K562 (cell line): ENCODE measurements at regions not wholly inside any gene's neighbourhood (a gene's known extent, or its start where the extent isn't known, plus 50 kb on each side); places are given as distances from the start of the nearest gene placed in this dataset.

ENCODE experiments used
- ATAC-seq: fragments of 200-7000 bp; cut with Tn5 transposase; 3 replicates; pipeline ENCODE4 v1.9.1; 2020; ENCODE audit warnings: moderate library complexity
- BruUV-seq: library from RNA; stranded (reverse); fragments of 400-500 nt; replicated peaks from 2 replicates; lab custom pipeline; 2021; lab: Mats Ljungman, UMichigan
- CTCF ChIA-PET: fragments of 300-600 bp; formaldehyde crosslinking; extraction: SDS; loops from one replicate; lab custom pipeline; 2021; ENCODE audit warnings: low intra/inter-chr PET ratio; lab: Yijun Ruan, JAX
- POLR2A ChIA-PET: fragments of 300-600, 350-650 bp; sonication (Branson Sonifier 250); formaldehyde crosslinking; extraction: SDS; loops from one replicate; lab custom pipeline; 2021; ENCODE audit warnings: antibody characterized with exemption, inconsistent platforms; lab: Yijun Ruan, JAX
- DNase-seq, 4 experiments: peaks; one replicate each; pipeline versions ENCODE4 v3.0.0 to v3.0.0-alpha.2; 2011 to 2018; ENCODE audit warnings: low spot score in 3 of 4, mixed read lengths in 3 of 4; ENCODE audit errors: extremely low read depth in 1 of 4
- FAIRE-seq: peaks from 2 replicates; lab custom pipeline; 2011; peaks lifted over from hg19 to GRCh38; lab: Jason Lieb, UNC
- H2AFZ ChIP-seq: 2 replicates; pipeline ENCODE4 v1.6.0; 2011; ENCODE audit warnings: low read depth, low read length, control low read depth, inconsistent platforms
- H3K27ac ChIP-seq: fragments of 200-600 bp; 3 replicates; pipeline ENCODE4 v1.8.0; 2011; ENCODE audit warnings: low read depth, mild to moderate bottlenecking, control low read depth, inconsistent platforms, low read length, moderate library complexity, mixed read lengths; ENCODE audit errors: extremely low read depth
- H3K27me3 ChIP-seq, 2 experiments: fragments of 300-600 bp in 1 of 2; 2 replicates in 1 of 2; 3 replicates in 1 of 2; pipeline versions ENCODE4 v1.6.0 to v1.8.0; 2011; ENCODE audit warnings: inconsistent platforms in 2 of 2, low read length in 2 of 2, mild to moderate bottlenecking in 1 of 2, mixed read lengths in 1 of 2, moderate library complexity in 1 of 2; ENCODE audit not compliant: control insufficient read depth in 2 of 2, insufficient read depth in 2 of 2
- H3K36me3 ChIP-seq: fragments of 300-600 bp; 3 replicates; pipeline ENCODE4 v1.8.0; 2011; ENCODE audit warnings: mild to moderate bottlenecking, low read length, inconsistent platforms; ENCODE audit not compliant: control insufficient read depth, insufficient read depth
- H3K4me1 ChIP-seq, 2 experiments: fragments of 200-600 bp in 1 of 2; replicated peaks in 1 of 2; 2 replicates in 1 of 2; 3 replicates in 1 of 2; pipeline versions ENCODE4 v1.5.1 to v1.8.0; 2011; ENCODE audit warnings: inconsistent platforms in 2 of 2, low read length in 2 of 2, mild to moderate bottlenecking in 1 of 2, mixed read lengths in 1 of 2, moderate library complexity in 1 of 2; ENCODE audit not compliant: control insufficient read depth in 2 of 2, insufficient read depth in 2 of 2
- H3K4me2 ChIP-seq: 2 replicates; pipeline ENCODE4 v1.6.1; 2011; ENCODE audit warnings: low read length, control low read depth, inconsistent platforms, mixed read lengths; ENCODE audit not compliant: insufficient read depth
- H3K4me3 ChIP-seq: fragments of 200-600 bp; sonication (generic), shearing (Covaris generic); 2 replicates; pipeline ENCODE4 v1.5.1; 2016; ENCODE audit warnings: control low read depth, inconsistent platforms
- H3K79me2 ChIP-seq: fragments of 200-600 bp; 3 replicates; pipeline ENCODE4 v1.8.0; 2011; ENCODE audit warnings: low read length, inconsistent platforms; ENCODE audit not compliant: control insufficient read depth, insufficient read depth
- H3K9ac ChIP-seq, 2 experiments: 2 replicates each; pipeline versions ENCODE4 v1.6.0 to v1.6.1; 2011; ENCODE audit warnings: low read depth in 2 of 2, low read length in 2 of 2, control low read depth in 1 of 2, inconsistent platforms in 1 of 2, mild to moderate bottlenecking in 1 of 2, mixed read lengths in 1 of 2; ENCODE audit not compliant: insufficient read depth in 1 of 2
- H3K9me1 ChIP-seq: one replicate; pipeline ENCODE4 v1.6.0; 2011; ENCODE audit warnings: inconsistent platforms, mild to moderate bottlenecking, low read length, moderate library complexity; ENCODE audit not compliant: control insufficient read depth, insufficient read depth
- H3K9me3 ChIP-seq: replicated peaks from 2 replicates; pipeline ENCODE4 v1.5.1; 2011; ENCODE audit warnings: low read depth, low read length, inconsistent platforms; ENCODE audit not compliant: control insufficient read depth, insufficient read depth
- H4K20me1 ChIP-seq: replicated peaks from 2 replicates; pipeline ENCODE4 v1.6.1; 2011; ENCODE audit warnings: low read length, inconsistent platforms, mixed read lengths; ENCODE audit not compliant: control insufficient read depth, insufficient read depth
- E2F3 ChIP-seq: fragments of 250-450 bp; sonication (Bioruptor Pico); IDR thresholded peaks from 2 replicates; pipeline ENCODE4 v1.4.0; 2020; ENCODE audit warnings: mild to moderate bottlenecking
- ELF1 ChIP-seq: fragments of 200-800 bp; sonication (Bioruptor generic); IDR thresholded peaks from 2 replicates; pipeline ENCODE4 v1.6.1; 2016; ENCODE audit warnings: missing genetic modification characterization, missing compliant biosample characterization
- FOXK2 ChIP-seq, 2 experiments: fragments of 450-650 bp; IDR thresholded peaks in 1 of 2; conservative IDR thresholded peaks in 1 of 2; 2 replicates each; pipeline ENCODE4 v1.6.1; 2016; ENCODE audit warnings: low read depth in 2 of 2, mild to moderate bottlenecking in 1 of 2
- KLF6 ChIP-seq: fragments of 250-450 bp; sonication (Bioruptor Pico); IDR thresholded peaks from 2 replicates; pipeline ENCODE4 v1.4.0; 2020; ENCODE audit warnings: mild to moderate bottlenecking, moderate library complexity, borderline replicate concordance
- NFRKB ChIP-seq: fragments of 450-650 bp; IDR thresholded peaks from 2 replicates; pipeline ENCODE4 v1.6.1; 2016; ENCODE audit warnings: low read depth
- RAD51 ChIP-seq: fragments of 450-650 bp; IDR thresholded peaks from 2 replicates; pipeline ENCODE4 v1.7.1; 2016; ENCODE audit warnings: low read depth, mild to moderate bottlenecking, borderline replicate concordance
- SOX6 ChIP-seq: fragments of 450-650 bp; IDR thresholded peaks from 2 replicates; pipeline ENCODE4 v1.6.1; 2014; ENCODE audit warnings: mild to moderate bottlenecking
- ZBTB34 ChIP-seq: fragments of 250-450 bp; sonication (Bioruptor Pico); IDR thresholded peaks from 2 replicates; pipeline ENCODE4 v1.8.0; 2021; ENCODE audit warnings: mild to moderate bottlenecking, moderate library complexity
- ZEB2 ChIP-seq: fragments of 450-650 bp; IDR thresholded peaks from 2 replicates; pipeline ENCODE4 v1.6.1; 2016
- WGBS: fragments of 100-300 bp; shearing (Covaris generic); methylation state at CpG from one replicate; pipeline ENCODE4 v1.1.6; 2016; ENCODE audit warnings: low coverage, mixed read lengths; ENCODE audit not compliant: insufficient coverage; ENCODE audit errors: missing lambda C conversion rate; 5-methylcytosine and 5-hydroxymethylcytosine counted together
- in situ Hi-C: fragments of 300-500 bp; cut with MboI; formaldehyde crosslinking; loops from 4 replicates; pipeline ENCODE4 v1.15.0; 2018; ENCODE audit warnings: inconsistent platforms, mixed read lengths
- intact Hi-C: fragments of 100-400 bp; cut with micrococcal nuclease; formaldehyde crosslinking; loops from 2 replicates; pipeline ENCODE4 v1.14.2; 2022

GRCh38 chr15:39315206-39315850 is 265.6 kb upstream of the THBS1 start:
- POLR2A ChIA-PET = interaction anchor here (1.0 to 1.3 kb wide), 2 partner anchors 12 to 15 kb away, joined by 3 to 4 read pairs; no protein-coding TSS in a partner anchor
- no peak overlapping the region for H3K4me2 ChIP-seq
- TF ChIP-seq SOX6 (no peak), ZEB2 (no peak), KLF6 (CRISPR knock-in tag) (no peak), ELF1 (tag) (no peak), NFRKB (no peak), ZBTB34 (CRISPR knock-in tag) (no peak), RAD51 (no peak), E2F3 (CRISPR knock-in tag) (no peak), FOXK2 (conservative IDR thresholded peaks at IDR 0.05 in 1 of 2, IDR thresholded peaks at IDR 0.05 in 1 of 2; ENCODE audit: low read depth in 2 of 2) (no peak)
- in situ Hi-C loops = no loop called here
- CTCF ChIA-PET = no interaction called here
- no TSS peak for BruUV-seq
- no peak for DNase-seq
- no peak overlapping the region for H2AFZ ChIP-seq
- H3K9me1 ChIP-seq = no peaks in the 10 kb centered on the region
- WGBS = 0% methylated on average over 1 of the region's 1 CpG
- H3K27me3 ChIP-seq = no peaks in the 10 kb centered on the region
- intact Hi-C loops = loop anchor here (5.0 to 10.0 kb wide), 2 partner anchors 52 to 259 kb away; no protein-coding TSS in a partner anchor
- no peaks in the 10 kb centered on the region for H3K36me3 ChIP-seq
- H3K4me3 ChIP-seq = no peak overlapping the region
- H3K27ac ChIP-seq = no peak overlapping the region
- FAIRE-seq = no peak
- no peaks in the 10 kb centered on the region for H4K20me1 ChIP-seq
- no peaks in the 10 kb centered on the region for H3K9me3 ChIP-seq
- ATAC-seq = no peak
- H3K9ac ChIP-seq = no peak overlapping the region
- no peaks in the 10 kb centered on the region for H3K79me2 ChIP-seq
- H3K4me1 ChIP-seq = no peaks in the 10 kb centered on the region
